OCI-LY3 (cell line): ENCODE measurements at regions not wholly inside any gene's neighbourhood (a gene's known extent, or its start where the extent isn't known, plus 50 kb on each side); places are given as distances from the start of the nearest gene placed in this dataset.

Source experiments
- EZH2phosphoT487 ChIP-seq: fragments of 200-600 bp; shearing (Covaris generic); IDR thresholded peaks from 2 replicates; pipeline ENCODE4 v1.6.1; 2018; ENCODE audit warnings: antibody characterized with exemption, mixed run types, low read depth
- TF ChIP-seq, protein P1 (sequence below): fragments of 200-600, 300-600 bp; sonication (generic); IDR thresholded peaks from 2 replicates; pipeline ENCODE4 v1.5.1; 2014; ENCODE audit warnings: antibody characterized with exemption, low read length, low read depth

DNA sequence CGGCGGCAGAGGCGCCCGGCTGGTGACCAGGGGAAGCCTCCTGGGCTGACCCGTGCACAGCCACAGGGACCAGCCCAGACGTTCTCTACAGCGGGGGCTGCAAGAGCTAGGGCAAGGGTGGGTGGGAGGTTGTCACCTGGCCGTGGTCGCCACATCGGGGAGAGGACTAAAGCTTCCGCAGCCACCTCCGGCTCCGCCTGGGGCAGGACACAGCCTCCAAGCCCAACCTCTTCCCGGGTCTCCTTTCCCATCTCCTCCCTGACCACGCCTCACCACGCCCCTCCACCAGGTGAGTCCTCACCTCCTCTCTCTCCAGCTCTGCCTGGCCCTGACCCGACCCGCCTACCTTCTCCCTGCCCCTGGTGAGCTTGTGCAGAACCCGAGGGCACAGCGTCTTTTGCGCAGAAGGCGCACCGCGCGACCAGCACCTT, 75.9 kb upstream of the LMO1 start:
- TF ChIP-seq, protein P1, sequence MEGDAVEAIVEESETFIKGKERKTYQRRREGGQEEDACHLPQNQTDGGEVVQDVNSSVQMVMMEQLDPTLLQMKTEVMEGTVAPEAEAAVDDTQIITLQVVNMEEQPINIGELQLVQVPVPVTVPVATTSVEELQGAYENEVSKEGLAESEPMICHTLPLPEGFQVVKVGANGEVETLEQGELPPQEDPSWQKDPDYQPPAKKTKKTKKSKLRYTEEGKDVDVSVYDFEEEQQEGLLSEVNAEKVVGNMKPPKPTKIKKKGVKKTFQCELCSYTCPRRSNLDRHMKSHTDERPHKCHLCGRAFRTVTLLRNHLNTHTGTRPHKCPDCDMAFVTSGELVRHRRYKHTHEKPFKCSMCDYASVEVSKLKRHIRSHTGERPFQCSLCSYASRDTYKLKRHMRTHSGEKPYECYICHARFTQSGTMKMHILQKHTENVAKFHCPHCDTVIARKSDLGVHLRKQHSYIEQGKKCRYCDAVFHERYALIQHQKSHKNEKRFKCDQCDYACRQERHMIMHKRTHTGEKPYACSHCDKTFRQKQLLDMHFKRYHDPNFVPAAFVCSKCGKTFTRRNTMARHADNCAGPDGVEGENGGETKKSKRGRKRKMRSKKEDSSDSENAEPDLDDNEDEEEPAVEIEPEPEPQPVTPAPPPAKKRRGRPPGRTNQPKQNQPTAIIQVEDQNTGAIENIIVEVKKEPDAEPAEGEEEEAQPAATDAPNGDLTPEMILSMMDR, result no peak
- no peak for TF ChIP-seq EZH2phosphoT487
